SK-N-SH (cell line): ENCODE measurements at regions not wholly inside any gene's neighbourhood (a gene's known extent, or its start where the extent isn't known, plus 50 kb on each side); places are given as distances from the start of the nearest gene placed in this dataset.

Experiments used
- CTCF ChIA-PET: fragments of 300-600, 350-600 bp; formaldehyde crosslinking; extraction: SDS; loops from one replicate; lab custom pipeline; 2021; lab: Yijun Ruan, JAX
- POLR2A ChIA-PET: fragments of 350-600 bp; sonication (Branson Sonifier 250); formaldehyde crosslinking; extraction: SDS; loops from one replicate; lab custom pipeline; 2020; ENCODE audit warnings: antibody characterized with exemption, inconsistent platforms; lab: Yijun Ruan, JAX
- DNase-seq: peaks from one replicate; pipeline ENCODE4 v3.0.0; 2012
- H2AFZ ChIP-seq: fragments of 200-600 bp; sonication (generic); 2 replicates; pipeline ENCODE4 v1.8.1; 2016; ENCODE audit warnings: antibody characterized with exemption, mild to moderate bottlenecking, low read depth
- H3F3A ChIP-seq: fragments of 200-600 bp; sonication (generic); replicated peaks from 2 replicates; pipeline ENCODE3; 2016; ENCODE audit warnings: antibody characterized with exemption, mild to moderate bottlenecking; ENCODE audit not compliant: insufficient read depth
- H3K27ac ChIP-seq, 2 experiments: fragments of 200-500 bp in 1 of 2; fragments of 200-600 bp in 1 of 2; sonication (Bioruptor generic) in 1 of 2; sonication (generic), shearing (Covaris generic) in 1 of 2; 2 replicates each; pipeline versions ENCODE4 v1.5.1 to v1.6.1; 2014 to 2016; ENCODE audit warnings: low read depth in 2 of 2, inconsistent platforms in 1 of 2, low read length in 1 of 2, mild to moderate bottlenecking in 1 of 2, mixed read lengths in 1 of 2
- H3K27me3 ChIP-seq: fragments of 200-600 bp; sonication (generic), shearing (Covaris generic); 2 replicates; pipeline ENCODE4 v1.6.1; 2016; ENCODE audit warnings: mixed run types; ENCODE audit not compliant: insufficient read depth
- H3K36me3 ChIP-seq, 2 experiments: fragments of 200-500 bp in 1 of 2; fragments of 200-600 bp in 1 of 2; sonication (Bioruptor generic) in 1 of 2; sonication (generic) in 1 of 2; replicated peaks in 1 of 2; 2 replicates each; pipeline versions ENCODE3 to v1.5.1; 2014 to 2016; ENCODE audit warnings: low read length in 1 of 2, mild to moderate bottlenecking in 1 of 2; ENCODE audit not compliant: insufficient read depth in 2 of 2, control insufficient read depth in 1 of 2
- H3K4me1 ChIP-seq, 2 experiments: fragments of 200-500 bp in 1 of 2; fragments of 200-600 bp in 1 of 2; sonication (Bioruptor generic) in 1 of 2; sonication (generic), shearing (Covaris generic) in 1 of 2; 2 replicates each; pipeline versions ENCODE4 v1.5.1 to v1.6.1; 2014 to 2016; ENCODE audit warnings: low read depth in 1 of 2, low read length in 1 of 2, mixed run types in 1 of 2; ENCODE audit not compliant: insufficient read depth in 2 of 2, control insufficient read depth in 1 of 2
- H3K4me2 ChIP-seq: fragments of 200-600 bp; sonication (generic), shearing (Covaris generic); 2 replicates; pipeline ENCODE4 v1.6.1; 2017; ENCODE audit warnings: mixed run types
- H3K4me3 ChIP-seq, 2 experiments: fragments of 200-500 bp in 1 of 2; fragments of 200-600 bp in 1 of 2; sonication (Bioruptor generic) in 1 of 2; sonication (generic), shearing (Covaris generic) in 1 of 2; 2 replicates each; pipeline versions ENCODE4 v1.5.1 to v1.8.1; 2014 to 2016; ENCODE audit warnings: low read depth in 2 of 2, inconsistent platforms in 1 of 2, low read length in 1 of 2, mild to moderate bottlenecking in 1 of 2, mixed read lengths in 1 of 2, moderate library complexity in 1 of 2
- H3K79me2 ChIP-seq: fragments of 200-600 bp; sonication (generic); 2 replicates; pipeline ENCODE4 v1.8.1; 2017; ENCODE audit warnings: mild to moderate bottlenecking; ENCODE audit not compliant: insufficient read depth
- H3K9ac ChIP-seq: fragments of 200-600 bp; sonication (generic); 2 replicates; pipeline ENCODE4 v1.6.1; 2017; ENCODE audit warnings: mixed run types
- H3K9me2 ChIP-seq: fragments of 200-600 bp; sonication (generic); 2 replicates; pipeline ENCODE4 v1.6.1; 2017; ENCODE audit warnings: mixed run types
- H3K9me3 ChIP-seq: fragments of 200-600 bp; sonication (generic); 2 replicates; pipeline ENCODE4 v1.6.1; 2017; ENCODE audit warnings: mixed run types, mild to moderate bottlenecking, moderate library complexity
- H4K20me1 ChIP-seq: fragments of 200-600 bp; sonication (generic); 2 replicates; pipeline ENCODE4 v1.6.1; 2017; ENCODE audit warnings: mild to moderate bottlenecking, mixed run types; ENCODE audit not compliant: insufficient read depth
- CHD2 ChIP-seq: fragments of 150-350 bp; IDR thresholded peaks from 2 replicates; pipeline ENCODE4 v1.6.1; 2018; ENCODE audit warnings: low read length; ENCODE audit not compliant: partially characterized antibody
- EP300 ChIP-seq, 2 experiments: IDR thresholded peaks; 2 replicates each; pipeline versions ENCODE4 v1.4.0 to v1.6.1; 2012; ENCODE audit warnings: borderline replicate concordance in 1 of 2, low read depth in 1 of 2, low read length in 1 of 2
- FOXM1 ChIP-seq: IDR thresholded peaks from 2 replicates; pipeline ENCODE4 v1.4.0; 2012; ENCODE audit warnings: low read depth, mild to moderate bottlenecking
- JUND ChIP-seq: IDR thresholded peaks from 2 replicates; pipeline ENCODE4 v1.4.0; 2012
- MAX ChIP-seq: IDR thresholded peaks from 2 replicates; pipeline ENCODE4 v1.4.0; 2012; ENCODE audit warnings: low read depth
- MEF2A ChIP-seq: IDR thresholded peaks from 2 replicates; pipeline ENCODE4 v1.4.0; 2012; ENCODE audit warnings: low read depth, borderline replicate concordance
- NFIC ChIP-seq: IDR thresholded peaks from 2 replicates; pipeline ENCODE4 v1.4.0; 2012; ENCODE audit warnings: borderline replicate concordance
- RCOR1 ChIP-seq: fragments of 150-350 bp; IDR thresholded peaks from 2 replicates; pipeline ENCODE4 v1.6.1; 2017; ENCODE audit warnings: antibody characterized with exemption, low read length
- RFX5 ChIP-seq: IDR thresholded peaks from 2 replicates; pipeline ENCODE4 v1.6.1; 2012; ENCODE audit warnings: mild to moderate bottlenecking, improper control_type of control experiment, low read length
- RXRA ChIP-seq: IDR thresholded peaks from 2 replicates; pipeline ENCODE4 v1.4.0; 2012; ENCODE audit warnings: low read depth, mild to moderate bottlenecking, borderline replicate concordance
- SIN3A ChIP-seq: IDR thresholded peaks from 2 replicates; pipeline ENCODE4 v1.6.1; 2012; ENCODE audit warnings: low read depth, mild to moderate bottlenecking, low read length, moderate library complexity, borderline replicate concordance
- SMC3 ChIP-seq: IDR thresholded peaks from 2 replicates; pipeline ENCODE4 v1.6.1; 2012; ENCODE audit warnings: low read depth, low read length, improper control_type of control experiment
- TAF1 ChIP-seq: IDR thresholded peaks from 2 replicates; pipeline ENCODE4 v1.6.1; 2012; ENCODE audit warnings: low read depth, mild to moderate bottlenecking, low read length, moderate library complexity, borderline replicate concordance
- TCF12 ChIP-seq: IDR thresholded peaks from 2 replicates; pipeline ENCODE4 v1.4.0; 2012
- USF2 ChIP-seq: fragments of 150-350 bp; IDR thresholded peaks from 2 replicates; pipeline ENCODE4 v1.6.1; 2017; ENCODE audit warnings: antibody characterized with exemption, low read length, low read depth, borderline replicate concordance
- YY1 ChIP-seq: IDR thresholded peaks from 2 replicates; pipeline ENCODE4 v1.4.0; 2012; ENCODE audit warnings: low read depth, mild to moderate bottlenecking
- WGBS: methylation state at CpG from one replicate; pipeline ENCODE4 v1.1.6; 2017; ENCODE audit warnings: low lambda C conversion rate; 5-methylcytosine and 5-hydroxymethylcytosine counted together
- TF ChIP-seq, protein P1 (sequence below): fragments of 150-350 bp; IDR thresholded peaks from 2 replicates; pipeline ENCODE4 v1.6.1; 2016; ENCODE audit warnings: mild to moderate bottlenecking, low read depth, low read length
- TF ChIP-seq, protein P2 (sequence below): fragments of 200-600 bp; sonication (generic); IDR thresholded peaks from 2 replicates; pipeline ENCODE4 v1.6.1; 2017; ENCODE audit warnings: antibody characterized with exemption, mild to moderate bottlenecking, moderate library complexity
- TF ChIP-seq, protein P3 (sequence below): IDR thresholded peaks from 2 replicates; pipeline ENCODE4 v1.6.1; 2012; ENCODE audit warnings: mild to moderate bottlenecking, low read depth, low read length, moderate library complexity

GRCh38 chr20:5265662-5265985, 51.1 kb downstream of the PROKR2 start:
- H3K9me3 ChIP-seq, result no peaks in the 10 kb centered on the region
- POLR2A ChIA-PET, result no interaction called here
- H3K27ac ChIP-seq, result no peak overlapping the region
- 23% methylated on average over 2 of the region's 2 CpGs for WGBS
- no peak for DNase-seq
- H3F3A ChIP-seq, result no peaks in the 10 kb centered on the region
- no peaks in the 10 kb centered on the region for H3K9me2 ChIP-seq
- no peaks in the 10 kb centered on the region for H4K20me1 ChIP-seq
- peaks cover 0 to 2% of the 10 kb centered on the region in 2 experiments; a peak in 1 of 4 replicates for H3K4me1 ChIP-seq
- H3K36me3 ChIP-seq, result no peaks in the 10 kb centered on the region
- CTCF ChIA-PET, result interaction anchor here (1.1 kb wide), 1 partner anchor 60 kb away, joined by 3 read pairs; no protein-coding TSS in a partner anchor
- peaks cover 9% of the 10 kb centered on the region; the same call in 1 of the 2 replicates for H3K27me3 ChIP-seq
- H3K9ac ChIP-seq, result no peak overlapping the region
- no peak overlapping the region for H2AFZ ChIP-seq
- H3K4me3 ChIP-seq, result no peak overlapping the region
- no peak for TF ChIP-seq SIN3A
- TF ChIP-seq USF2, result no peak
- TF ChIP-seq, protein P1, sequence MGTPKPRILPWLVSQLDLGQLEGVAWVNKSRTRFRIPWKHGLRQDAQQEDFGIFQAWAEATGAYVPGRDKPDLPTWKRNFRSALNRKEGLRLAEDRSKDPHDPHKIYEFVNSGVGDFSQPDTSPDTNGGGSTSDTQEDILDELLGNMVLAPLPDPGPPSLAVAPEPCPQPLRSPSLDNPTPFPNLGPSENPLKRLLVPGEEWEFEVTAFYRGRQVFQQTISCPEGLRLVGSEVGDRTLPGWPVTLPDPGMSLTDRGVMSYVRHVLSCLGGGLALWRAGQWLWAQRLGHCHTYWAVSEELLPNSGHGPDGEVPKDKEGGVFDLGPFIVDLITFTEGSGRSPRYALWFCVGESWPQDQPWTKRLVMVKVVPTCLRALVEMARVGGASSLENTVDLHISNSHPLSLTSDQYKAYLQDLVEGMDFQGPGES, result no peak
- no peak for TF ChIP-seq MAX
- no peak for TF ChIP-seq NFIC
- TF ChIP-seq, protein P2, sequence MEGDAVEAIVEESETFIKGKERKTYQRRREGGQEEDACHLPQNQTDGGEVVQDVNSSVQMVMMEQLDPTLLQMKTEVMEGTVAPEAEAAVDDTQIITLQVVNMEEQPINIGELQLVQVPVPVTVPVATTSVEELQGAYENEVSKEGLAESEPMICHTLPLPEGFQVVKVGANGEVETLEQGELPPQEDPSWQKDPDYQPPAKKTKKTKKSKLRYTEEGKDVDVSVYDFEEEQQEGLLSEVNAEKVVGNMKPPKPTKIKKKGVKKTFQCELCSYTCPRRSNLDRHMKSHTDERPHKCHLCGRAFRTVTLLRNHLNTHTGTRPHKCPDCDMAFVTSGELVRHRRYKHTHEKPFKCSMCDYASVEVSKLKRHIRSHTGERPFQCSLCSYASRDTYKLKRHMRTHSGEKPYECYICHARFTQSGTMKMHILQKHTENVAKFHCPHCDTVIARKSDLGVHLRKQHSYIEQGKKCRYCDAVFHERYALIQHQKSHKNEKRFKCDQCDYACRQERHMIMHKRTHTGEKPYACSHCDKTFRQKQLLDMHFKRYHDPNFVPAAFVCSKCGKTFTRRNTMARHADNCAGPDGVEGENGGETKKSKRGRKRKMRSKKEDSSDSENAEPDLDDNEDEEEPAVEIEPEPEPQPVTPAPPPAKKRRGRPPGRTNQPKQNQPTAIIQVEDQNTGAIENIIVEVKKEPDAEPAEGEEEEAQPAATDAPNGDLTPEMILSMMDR, result no peak
- no peak for TF ChIP-seq YY1
- TF ChIP-seq TAF1, result no peak
- TF ChIP-seq RCOR1, result no peak
- TF ChIP-seq SMC3, result no peak
- TF ChIP-seq, protein P3, sequence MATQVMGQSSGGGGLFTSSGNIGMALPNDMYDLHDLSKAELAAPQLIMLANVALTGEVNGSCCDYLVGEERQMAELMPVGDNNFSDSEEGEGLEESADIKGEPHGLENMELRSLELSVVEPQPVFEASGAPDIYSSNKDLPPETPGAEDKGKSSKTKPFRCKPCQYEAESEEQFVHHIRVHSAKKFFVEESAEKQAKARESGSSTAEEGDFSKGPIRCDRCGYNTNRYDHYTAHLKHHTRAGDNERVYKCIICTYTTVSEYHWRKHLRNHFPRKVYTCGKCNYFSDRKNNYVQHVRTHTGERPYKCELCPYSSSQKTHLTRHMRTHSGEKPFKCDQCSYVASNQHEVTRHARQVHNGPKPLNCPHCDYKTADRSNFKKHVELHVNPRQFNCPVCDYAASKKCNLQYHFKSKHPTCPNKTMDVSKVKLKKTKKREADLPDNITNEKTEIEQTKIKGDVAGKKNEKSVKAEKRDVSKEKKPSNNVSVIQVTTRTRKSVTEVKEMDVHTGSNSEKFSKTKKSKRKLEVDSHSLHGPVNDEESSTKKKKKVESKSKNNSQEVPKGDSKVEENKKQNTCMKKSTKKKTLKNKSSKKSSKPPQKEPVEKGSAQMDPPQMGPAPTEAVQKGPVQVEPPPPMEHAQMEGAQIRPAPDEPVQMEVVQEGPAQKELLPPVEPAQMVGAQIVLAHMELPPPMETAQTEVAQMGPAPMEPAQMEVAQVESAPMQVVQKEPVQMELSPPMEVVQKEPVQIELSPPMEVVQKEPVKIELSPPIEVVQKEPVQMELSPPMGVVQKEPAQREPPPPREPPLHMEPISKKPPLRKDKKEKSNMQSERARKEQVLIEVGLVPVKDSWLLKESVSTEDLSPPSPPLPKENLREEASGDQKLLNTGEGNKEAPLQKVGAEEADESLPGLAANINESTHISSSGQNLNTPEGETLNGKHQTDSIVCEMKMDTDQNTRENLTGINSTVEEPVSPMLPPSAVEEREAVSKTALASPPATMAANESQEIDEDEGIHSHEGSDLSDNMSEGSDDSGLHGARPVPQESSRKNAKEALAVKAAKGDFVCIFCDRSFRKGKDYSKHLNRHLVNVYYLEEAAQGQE, result no peak
- TF ChIP-seq RFX5, result no peak
- TF ChIP-seq TCF12, result no peak
- TF ChIP-seq RXRA, result no peak
- no peak for TF ChIP-seq EP300 (IDR thresholded peaks at IDR 0.05; ENCODE audit: borderline replicate concordance in 1 of 2, low read depth in 1 of 2, low read length in 1 of 2)
- no peak for TF ChIP-seq CHD2
- no peak for TF ChIP-seq MEF2A
- TF ChIP-seq JUND, result no peak
- TF ChIP-seq FOXM1, result no peak
- no peak overlapping the region for H3K4me2 ChIP-seq
- no peaks in the 10 kb centered on the region for H3K79me2 ChIP-seq
